ENCODE measurements at regions not wholly inside any gene's neighbourhood (a gene's known extent, or its start where the extent isn't known, plus 50 kb on each side); places are given as distances from the start of the nearest gene placed in this dataset.

DNA sequence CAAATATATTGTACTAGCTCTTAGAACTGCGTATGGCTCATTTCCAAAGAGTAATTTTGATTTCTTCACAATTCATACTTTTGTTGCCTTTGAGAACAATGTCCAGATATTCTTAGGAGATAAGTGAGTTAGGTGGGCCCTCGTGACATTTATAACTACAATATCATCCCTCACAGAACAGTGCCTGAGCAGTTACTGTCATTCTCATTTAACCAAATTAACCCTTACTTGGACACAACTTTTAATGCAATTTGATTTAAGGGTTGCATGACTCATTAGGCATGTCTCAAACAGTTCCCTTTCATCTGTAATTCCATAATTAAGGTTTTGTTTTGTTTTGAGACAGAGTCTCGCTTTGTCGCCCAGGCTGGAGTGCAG is 68.1 kb upstream of the DNAH14 start:
- DNase-seq (ENCODE audit: insufficient read length, low spot score) = no peak
- FAIRE-seq = no peak
- TF ChIP-seq POLR2A (IDR thresholded peaks at IDR 0.05; ENCODE audit: low read depth, low read length) (no peak), POLR2AphosphoS5 (IDR thresholded peaks at IDR 0.05; ENCODE audit: low read depth, low read length) (no peak), TAF1 (IDR thresholded peaks at IDR 0.05; ENCODE audit: low read depth, low read length) (no peak), PAX5 (IDR thresholded peaks at IDR 0.05; ENCODE audit: insufficient read depth, low read length, severe bottlenecking) (no peak)

- FAIRE-seq = no peak
- no peak for TF ChIP-seq POU2F2 (IDR thresholded peaks at IDR 0.05; ENCODE audit: low read depth, low read length)
- TF ChIP-seq PAX5 (IDR thresholded peaks at IDR 0.05; ENCODE audit: insufficient read depth, low read length, severe bottlenecking) = no peak
- TF ChIP-seq POLR2A (IDR thresholded peaks at IDR 0.05; ENCODE audit: low read depth, low read length) = no peak
- no peak for TF ChIP-seq TAF1 (IDR thresholded peaks at IDR 0.05; ENCODE audit: low read depth, low read length)
- no peak for TF ChIP-seq SPI1 (IDR thresholded peaks at IDR 0.05; ENCODE audit: low read depth, low read length)
- TF ChIP-seq POLR2AphosphoS5 (IDR thresholded peaks at IDR 0.05; ENCODE audit: low read depth, low read length) = no peak
These were observed 66.0 kb upstream of the DNAH14 start for GRCh38 chr1:224863486-224863885.

DNA sequence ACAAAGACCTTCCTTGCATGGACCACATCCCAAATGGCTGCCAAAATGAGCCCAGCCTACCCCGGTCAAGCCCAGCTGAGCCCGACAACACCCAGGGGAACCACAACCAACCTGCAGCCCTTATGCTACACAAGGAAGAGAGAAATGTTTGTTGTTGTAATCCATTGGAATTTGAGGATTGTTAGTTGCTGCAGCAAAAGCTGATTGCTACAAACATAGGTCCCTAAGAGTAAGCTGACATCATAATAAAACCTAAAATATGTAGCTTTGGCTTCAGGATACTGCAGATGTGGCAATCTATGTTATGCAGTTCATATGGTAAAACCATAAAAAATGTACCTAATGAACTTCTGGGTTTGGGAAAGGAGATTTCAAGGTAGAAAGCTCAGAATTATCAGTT is 65.5 kb upstream of the DNAH14 start:
- no peak for DNase-seq (ENCODE audit: insufficient read length, low spot score)
- no peak for FAIRE-seq
- TF ChIP-seq POLR2A (IDR thresholded peaks at IDR 0.05; ENCODE audit: low read depth, low read length) (no peak), POU2F2 (IDR thresholded peaks at IDR 0.05; ENCODE audit: low read depth, low read length) (no peak), SPI1 (IDR thresholded peaks at IDR 0.05; ENCODE audit: low read depth, low read length) (no peak), POLR2AphosphoS5 (IDR thresholded peaks at IDR 0.05; ENCODE audit: low read depth, low read length) (no peak), PAX5 (IDR thresholded peaks at IDR 0.05; ENCODE audit: insufficient read depth, low read length, severe bottlenecking) (no peak), TAF1 (IDR thresholded peaks at IDR 0.05; ENCODE audit: low read depth, low read length) (no peak)

More at GRCh38 chr1:224863486-224863885, 66.0 kb upstream of the DNAH14 start:
- no peak for DNase-seq (ENCODE audit: insufficient read length, low spot score)

DNA sequence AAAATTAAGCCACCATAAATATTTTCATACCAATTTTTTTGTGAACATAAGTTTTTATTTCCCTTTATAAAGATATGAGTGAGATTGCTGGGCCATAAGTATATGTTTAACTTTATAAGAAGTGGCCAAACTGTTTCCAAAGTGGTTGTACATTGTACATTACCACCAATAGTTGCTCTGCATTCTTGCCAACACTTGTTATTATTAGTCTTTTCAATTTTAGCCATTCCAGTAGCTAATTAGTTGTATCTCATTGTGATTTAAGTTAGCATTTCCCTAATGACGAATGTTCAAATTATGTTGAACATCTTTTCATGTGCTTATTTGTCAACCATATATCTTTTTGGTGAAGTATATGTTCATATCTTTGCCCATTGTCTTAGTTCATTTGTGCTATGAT is 64.0 kb upstream of the DNAH14 start:
- no peak for DNase-seq (ENCODE audit: insufficient read length, low spot score)
- no peak for TF ChIP-seq POU2F2 (IDR thresholded peaks at IDR 0.05; ENCODE audit: low read depth, low read length)
- TF ChIP-seq TAF1 (IDR thresholded peaks at IDR 0.05; ENCODE audit: low read depth, low read length) = no peak
- no peak for TF ChIP-seq POLR2AphosphoS5 (IDR thresholded peaks at IDR 0.05; ENCODE audit: low read depth, low read length)
- no peak for TF ChIP-seq SPI1 (IDR thresholded peaks at IDR 0.05; ENCODE audit: low read depth, low read length)
- TF ChIP-seq POLR2A (IDR thresholded peaks at IDR 0.05; ENCODE audit: low read depth, low read length) = no peak
- TF ChIP-seq PAX5 (IDR thresholded peaks at IDR 0.05; ENCODE audit: insufficient read depth, low read length, severe bottlenecking) = no peak
- no peak for FAIRE-seq

DNA sequence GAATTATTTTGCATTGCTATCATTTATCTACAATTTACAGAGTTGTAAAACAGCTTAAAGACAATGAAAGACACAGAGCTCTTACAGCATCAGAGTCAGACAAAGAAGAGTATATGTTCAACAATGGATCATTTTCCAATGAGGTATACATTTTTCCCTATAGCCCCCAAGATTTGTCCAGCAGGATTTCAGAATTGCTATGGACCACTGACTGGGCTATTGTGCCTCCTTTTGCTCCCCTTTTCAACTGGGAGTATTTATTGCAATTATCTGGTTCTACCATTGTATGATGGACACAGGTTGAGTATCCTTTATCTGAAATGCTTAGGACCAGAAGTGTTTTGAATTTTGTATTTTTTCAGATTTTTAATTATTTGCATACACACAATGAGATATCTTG is 62.5 kb upstream of the DNAH14 start:
- no peak for TF ChIP-seq TAF1 (IDR thresholded peaks at IDR 0.05; ENCODE audit: low read depth, low read length)
- no peak for TF ChIP-seq POLR2AphosphoS5 (IDR thresholded peaks at IDR 0.05; ENCODE audit: low read depth, low read length)
- no peak for TF ChIP-seq SPI1 (IDR thresholded peaks at IDR 0.05; ENCODE audit: low read depth, low read length)
- no peak for TF ChIP-seq POLR2A (IDR thresholded peaks at IDR 0.05; ENCODE audit: low read depth, low read length)
- no peak for TF ChIP-seq PAX5 (IDR thresholded peaks at IDR 0.05; ENCODE audit: insufficient read depth, low read length, severe bottlenecking)
- no peak for TF ChIP-seq POU2F2 (IDR thresholded peaks at IDR 0.05; ENCODE audit: low read depth, low read length)
- FAIRE-seq = no peak

GRCh38 chr1:224867715-224868114 is 61.8 kb upstream of the DNAH14 start:
- FAIRE-seq (no peak), DNase-seq (ENCODE audit: insufficient read length, low spot score) (no peak)
- TF ChIP-seq POLR2AphosphoS5 (IDR thresholded peaks at IDR 0.05; ENCODE audit: low read depth, low read length) (no peak), PAX5 (IDR thresholded peaks at IDR 0.05; ENCODE audit: insufficient read depth, low read length, severe bottlenecking) (no peak), POU2F2 (IDR thresholded peaks at IDR 0.05; ENCODE audit: low read depth, low read length) (no peak), POLR2A (IDR thresholded peaks at IDR 0.05; ENCODE audit: low read depth, low read length) (no peak), SPI1 (IDR thresholded peaks at IDR 0.05; ENCODE audit: low read depth, low read length) (no peak), TAF1 (IDR thresholded peaks at IDR 0.05; ENCODE audit: low read depth, low read length) (no peak)

More for the DNA sequence above, 62.5 kb upstream of the DNAH14 start:
- DNase-seq (ENCODE audit: insufficient read length, low spot score) = no peak

DNA sequence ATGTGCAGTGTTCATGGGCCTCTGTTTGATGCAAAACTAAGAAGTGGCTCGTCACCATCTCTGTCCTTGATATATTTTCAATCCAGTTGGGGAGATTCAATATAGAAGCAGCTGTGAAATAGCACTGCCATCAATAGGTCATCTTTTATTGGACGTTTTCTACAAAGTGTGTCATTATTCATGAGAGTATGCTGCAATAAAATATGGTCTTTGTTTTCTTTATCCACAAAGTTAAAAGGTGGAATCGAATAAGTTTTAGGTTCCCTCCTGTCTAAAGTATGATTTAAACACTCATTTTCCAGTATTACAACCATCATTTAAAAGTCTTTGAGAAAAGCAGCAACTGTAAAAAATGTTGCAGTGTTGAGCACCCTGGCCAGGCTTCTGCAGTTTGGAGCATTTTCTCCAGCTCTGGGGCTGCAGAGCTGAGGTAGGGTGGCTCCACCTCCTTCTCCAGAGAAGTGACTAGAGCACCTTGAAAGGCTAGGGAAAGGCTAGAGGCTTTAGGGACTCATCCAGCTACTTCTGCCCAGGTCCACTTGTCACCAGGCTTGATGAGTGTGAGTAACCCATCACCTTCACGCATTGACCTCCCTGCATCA is 56.5 kb upstream of the DNAH14 start:
- FAIRE-seq (no peak), DNase-seq (ENCODE audit: insufficient read length, low spot score) (no peak)
- TF ChIP-seq PAX5 (IDR thresholded peaks at IDR 0.05; ENCODE audit: insufficient read depth, low read length, severe bottlenecking) = no peak
- TF ChIP-seq POU2F2 (IDR thresholded peaks at IDR 0.05; ENCODE audit: low read depth, low read length) = no peak
- TF ChIP-seq POLR2AphosphoS5 (IDR thresholded peaks at IDR 0.05; ENCODE audit: low read depth, low read length) = no peak
- no peak for TF ChIP-seq SPI1 (IDR thresholded peaks at IDR 0.05; ENCODE audit: low read depth, low read length)
- no peak for TF ChIP-seq POLR2A (IDR thresholded peaks at IDR 0.05; ENCODE audit: low read depth, low read length)
- no peak for TF ChIP-seq TAF1 (IDR thresholded peaks at IDR 0.05; ENCODE audit: low read depth, low read length)

GRCh38 chr1:224873434-224874369 is 55.8 kb upstream of the DNAH14 start:
- no peak for DNase-seq (ENCODE audit: insufficient read length, low spot score)
- no peak for FAIRE-seq
- TF ChIP-seq SPI1 (IDR thresholded peaks at IDR 0.05; ENCODE audit: low read depth, low read length) (no peak), POLR2AphosphoS5 (IDR thresholded peaks at IDR 0.05; ENCODE audit: low read depth, low read length) (no peak), PAX5 (IDR thresholded peaks at IDR 0.05; ENCODE audit: insufficient read depth, low read length, severe bottlenecking) (no peak), POU2F2 (IDR thresholded peaks at IDR 0.05; ENCODE audit: low read depth, low read length) (no peak), POLR2A (IDR thresholded peaks at IDR 0.05; ENCODE audit: low read depth, low read length) (no peak), TAF1 (IDR thresholded peaks at IDR 0.05; ENCODE audit: low read depth, low read length) (no peak)

DNA sequence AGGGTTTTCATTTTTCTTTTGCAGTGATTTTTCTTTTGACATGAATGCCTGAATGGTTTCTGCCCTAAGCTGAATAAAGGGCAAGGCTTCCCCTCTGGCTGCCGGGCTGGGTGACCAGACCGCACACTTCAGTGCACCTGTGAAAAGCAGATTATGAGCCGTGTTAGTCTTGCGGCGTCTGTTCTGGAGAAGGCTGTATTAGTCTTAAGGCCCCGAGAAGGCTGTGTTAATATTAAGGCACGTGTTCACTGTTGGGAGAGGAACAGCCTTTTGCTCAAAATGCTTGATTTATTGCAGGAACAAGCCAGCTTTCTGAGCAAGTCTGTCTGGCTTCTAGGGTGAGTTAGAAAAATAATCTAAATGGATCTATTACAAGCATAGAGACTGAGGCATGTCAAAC is 54.7 kb upstream of the DNAH14 start:
- no peak for FAIRE-seq
- TF ChIP-seq POLR2A (IDR thresholded peaks at IDR 0.05; ENCODE audit: low read depth, low read length) (no peak), SPI1 (IDR thresholded peaks at IDR 0.05; ENCODE audit: low read depth, low read length) (no peak), POU2F2 (IDR thresholded peaks at IDR 0.05; ENCODE audit: low read depth, low read length) (no peak), PAX5 (IDR thresholded peaks at IDR 0.05; ENCODE audit: insufficient read depth, low read length, severe bottlenecking) (no peak), POLR2AphosphoS5 (IDR thresholded peaks at IDR 0.05; ENCODE audit: low read depth, low read length) (no peak)
- DNase-seq (ENCODE audit: insufficient read length, low spot score) = no peak

Data from GM12891 (cell line).